Fibroblast of lung (primary cell): ENCODE measurements at regions not wholly inside any gene's neighbourhood (a gene's known extent, or its start where the extent isn't known, plus 50 kb on each side); places are given as distances from the start of the nearest gene placed in this dataset.

ENCODE experiments used
- DNase-seq, 2 donors: peaks; one replicate each; pipeline versions ENCODE4 v3.0.0 to v3.0.0-alpha.2; 2010; ENCODE audit warnings: low read depth in 2 of 2
- H2AFZ ChIP-seq: 2 replicates; pipeline ENCODE4 v1.5.1; 2012; ENCODE audit warnings: low read length, control low read depth, inconsistent platforms
- H3K27ac ChIP-seq: 2 replicates; pipeline ENCODE4 v1.5.1; 2011; ENCODE audit warnings: low read length, control low read depth; ENCODE audit not compliant: insufficient read depth
- H3K27me3 ChIP-seq: 2 replicates; pipeline ENCODE4 v1.5.1; 2011; ENCODE audit warnings: mild to moderate bottlenecking, low read length; ENCODE audit not compliant: control insufficient read depth, insufficient read depth
- H3K36me3 ChIP-seq: 2 replicates; pipeline ENCODE4 v1.5.1; 2011; ENCODE audit warnings: low read length; ENCODE audit not compliant: control insufficient read depth, insufficient read depth
- H3K4me1 ChIP-seq: 2 replicates; pipeline ENCODE4 v1.5.1; 2011; ENCODE audit warnings: low read length; ENCODE audit not compliant: control insufficient read depth, insufficient read depth; ENCODE audit errors: extremely low read depth
- H3K4me2 ChIP-seq: 2 replicates; pipeline ENCODE4 v1.5.1; 2011; ENCODE audit warnings: low read length, control low read depth; ENCODE audit not compliant: insufficient read depth; ENCODE audit errors: extremely low read depth
- H3K4me3 ChIP-seq, 4 experiments: fragments of 200-600 bp in 1 of 4; sonication (generic) in 1 of 4; replicated peaks in 1 of 4; 2 replicates each; pipeline ENCODE4 v1.5.1; 2011 to 2016; ENCODE audit warnings: low read length in 4 of 4, low read depth in 3 of 4, mild to moderate bottlenecking in 3 of 4, control low read depth in 2 of 4, inconsistent platforms in 1 of 4, mixed read lengths in 1 of 4; ENCODE audit not compliant: insufficient read depth in 1 of 4; ENCODE audit errors: control extremely low read depth in 1 of 4
- H3K79me2 ChIP-seq: 2 replicates; pipeline ENCODE4 v1.5.1; 2012; ENCODE audit warnings: mild to moderate bottlenecking, low read length, inconsistent platforms; ENCODE audit not compliant: control insufficient read depth, insufficient read depth
- H3K9ac ChIP-seq: 2 replicates; pipeline ENCODE4 v1.5.1; 2011; ENCODE audit warnings: mild to moderate bottlenecking, low read length, control low read depth; ENCODE audit not compliant: insufficient read depth
- H3K9me3 ChIP-seq: 2 replicates; pipeline ENCODE4 v1.5.1; 2012; ENCODE audit warnings: low read depth, low read length; ENCODE audit not compliant: control insufficient read depth, insufficient read depth
- H4K20me1 ChIP-seq: 2 replicates; pipeline ENCODE4 v1.5.1; 2011; ENCODE audit warnings: low read length; ENCODE audit not compliant: control insufficient read depth, insufficient read depth; ENCODE audit errors: extremely low read depth
- CTCF ChIP-seq, 2 donors: IDR thresholded peaks in 1 of 2; conservative IDR thresholded peaks in 1 of 2; 1 replicate in 1 of 2; 2 replicates in 1 of 2; pipeline ENCODE4 v1.5.1; 2011 to 2012; ENCODE audit warnings: low read length in 2 of 2, control low read depth in 1 of 2, inconsistent platforms in 1 of 2, low read depth in 1 of 2, mild to moderate bottlenecking in 1 of 2
- EZH2 ChIP-seq: IDR thresholded peaks from 2 replicates; pipeline ENCODE4 v1.5.1; 2012; ENCODE audit warnings: low read length, control low read depth, mild to moderate bottlenecking; ENCODE audit errors: missing control alignments

GRCh38 chr10:26359670-26360069 is 78.5 kb upstream of the APBB1IP start:
- no peak overlapping the region for H3K9ac ChIP-seq
- no peaks in the 10 kb centered on the region for H3K36me3 ChIP-seq
- H2AFZ ChIP-seq = no peak overlapping the region
- no peaks in the 10 kb centered on the region for H3K9me3 ChIP-seq
- TF ChIP-seq EZH2 = no peak
- TF ChIP-seq CTCF (conservative IDR thresholded peaks at IDR 0.05 in 1 of 2, IDR thresholded peaks at IDR 0.05 in 1 of 2; ENCODE audit: low read depth in 1 of 2, low read length in 2 of 2) = no peak
- no peak for DNase-seq
- no peak overlapping the region for H3K27ac ChIP-seq
- H4K20me1 ChIP-seq = no peaks in the 10 kb centered on the region
- H3K4me2 ChIP-seq = no peak overlapping the region
- no peaks in the 10 kb centered on the region for H3K79me2 ChIP-seq
- H3K4me3 ChIP-seq = no peak overlapping the region
- H3K27me3 ChIP-seq = no peaks in the 10 kb centered on the region
- no peaks in the 10 kb centered on the region for H3K4me1 ChIP-seq

- Histone ChIP-seq H3K4me2 (no peak overlapping the region), H4K20me1 (no peaks in the 10 kb centered on the region), H3K36me3 (no peaks in the 10 kb centered on the region), H3K9ac (no peak overlapping the region), H3K9me3 (no peaks in the 10 kb centered on the region), H3K4me1 (no peaks in the 10 kb centered on the region), H3K27ac (no peak overlapping the region), H2AFZ (no peak overlapping the region), H3K27me3 (no peaks in the 10 kb centered on the region), H3K79me2 (no peaks in the 10 kb centered on the region), H3K4me3 (no peak overlapping the region)
- DNase-seq = no peak
- TF ChIP-seq EZH2 = no peak
- no peak for TF ChIP-seq CTCF (conservative IDR thresholded peaks at IDR 0.05 in 1 of 2, IDR thresholded peaks at IDR 0.05 in 1 of 2; ENCODE audit: low read depth in 1 of 2, low read length in 2 of 2)
These were observed 76.8 kb upstream of the APBB1IP start for GRCh38 chr10:26361351-26361750.

- H3K4me2 ChIP-seq = no peak overlapping the region
- no peaks in the 10 kb centered on the region for H3K4me1 ChIP-seq
- no peaks in the 10 kb centered on the region for H3K79me2 ChIP-seq
- no peak for DNase-seq
- H2AFZ ChIP-seq = no peak overlapping the region
- H3K9ac ChIP-seq = no peak overlapping the region
- H3K4me3 ChIP-seq = no peak overlapping the region
- no peaks in the 10 kb centered on the region for H3K36me3 ChIP-seq
- TF ChIP-seq EZH2 (no peak), CTCF (conservative IDR thresholded peaks at IDR 0.05 in 1 of 2, IDR thresholded peaks at IDR 0.05 in 1 of 2; ENCODE audit: low read depth in 1 of 2, low read length in 2 of 2) (no peak)
- H4K20me1 ChIP-seq = no peaks in the 10 kb centered on the region
- H3K27me3 ChIP-seq = no peaks in the 10 kb centered on the region
- H3K9me3 ChIP-seq = no peaks in the 10 kb centered on the region
- no peak overlapping the region for H3K27ac ChIP-seq
These were observed 76.2 kb upstream of the APBB1IP start for GRCh38 chr10:26361971-26362370.
